Activated CD4-positive, alpha-beta T cell treated with anti-CD3 and anti-CD28 coated beads, Interleukin-2, amount 50 U/mL, for 1 hour (primary cell): ENCODE measurements at regions not wholly inside any gene's neighbourhood (a gene's known extent, or its start where the extent isn't known, plus 50 kb on each side); places are given as distances from the start of the nearest gene placed in this dataset.
"Not testable (repeated sequence)": the region's sequence is repeated elsewhere in the genome, so short reads cannot be mapped to it uniquely, and the experiment has no call there.

Experiments
- DNase-seq: peaks from one replicate; pipeline ENCODE4 v3.0.0-alpha.2; 2020

DNA sequence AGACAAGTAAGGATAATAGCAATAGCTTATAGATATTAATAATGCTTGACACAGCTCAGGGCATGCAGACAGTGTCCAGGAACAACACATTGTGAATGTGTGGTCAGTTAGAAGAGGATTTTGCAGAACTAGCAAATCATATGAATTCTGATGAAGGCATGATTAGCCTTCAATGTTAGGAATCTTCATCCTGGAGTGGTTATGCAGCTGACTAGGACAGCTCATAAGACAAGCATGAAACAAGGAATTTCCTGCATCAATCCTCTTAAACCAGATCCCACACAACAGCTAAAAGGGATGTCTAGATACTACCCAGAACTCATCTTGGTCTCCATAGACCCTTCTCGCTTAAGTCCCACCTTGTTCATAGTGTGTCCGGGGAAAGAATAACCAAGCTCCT, 499.0 kb upstream of the ATP11B start:
- DNase-seq = no peak

DNA sequence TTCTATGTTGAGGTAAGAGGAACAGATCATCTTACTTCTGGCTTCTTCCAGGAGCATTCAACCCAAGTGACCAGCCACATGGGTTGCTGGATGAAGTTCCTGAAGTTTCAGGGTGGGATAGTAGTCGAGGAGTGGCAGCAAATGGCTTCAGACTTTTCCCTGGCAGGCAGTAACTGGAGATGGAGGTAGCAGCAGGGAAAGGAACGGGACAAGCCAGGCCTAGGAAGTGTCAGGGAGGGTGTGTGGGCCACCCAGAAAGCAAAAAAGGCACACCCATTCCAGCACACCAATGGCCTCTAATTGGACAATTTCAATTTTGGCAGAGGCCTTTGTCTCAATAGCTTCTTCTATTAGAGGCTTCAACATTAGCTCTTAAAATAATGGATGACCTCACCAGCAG, 498.6 kb upstream of the ATP11B start:
- no peak for DNase-seq

DNA sequence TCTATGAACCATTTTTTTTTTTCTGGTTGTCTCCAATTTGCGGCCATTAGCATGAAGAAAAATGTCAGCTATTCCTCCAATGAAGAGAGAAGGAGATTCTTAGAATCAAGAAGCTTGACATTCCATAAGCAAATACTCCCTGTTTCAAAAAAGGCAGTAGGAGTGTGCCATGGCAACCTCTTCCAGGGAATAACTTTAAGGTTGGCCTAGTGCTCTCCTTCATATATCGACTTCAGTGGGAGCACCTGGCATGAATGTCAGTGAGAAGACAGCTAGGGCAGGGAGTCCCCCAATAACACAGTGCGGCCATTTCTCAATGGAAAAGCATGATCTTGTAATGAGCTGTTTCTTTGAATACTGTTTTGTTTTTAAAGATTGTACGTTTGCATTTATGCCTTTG, 493.0 kb upstream of the ATP11B start:
- DNase-seq = no peak

DNA sequence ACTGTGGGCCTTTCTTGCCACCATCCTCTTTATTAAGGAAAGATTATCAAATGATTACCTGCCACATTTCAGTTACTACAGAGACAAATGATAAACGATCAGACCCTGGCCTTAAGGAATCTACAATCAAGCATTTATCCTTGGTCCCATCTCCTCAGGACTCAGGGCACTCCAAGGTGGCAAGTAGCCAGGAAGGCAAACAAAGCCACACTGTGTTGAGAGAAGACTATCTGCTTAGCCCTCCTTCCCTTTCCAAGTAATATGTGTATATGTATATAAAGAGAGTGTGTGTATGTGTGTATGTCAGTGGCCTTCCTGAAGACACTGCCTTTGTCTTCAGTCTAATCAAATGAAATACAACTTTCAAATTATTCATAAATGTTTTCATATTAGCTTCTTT, 490.1 kb upstream of the ATP11B start:
- DNase-seq = no peak

DNA sequence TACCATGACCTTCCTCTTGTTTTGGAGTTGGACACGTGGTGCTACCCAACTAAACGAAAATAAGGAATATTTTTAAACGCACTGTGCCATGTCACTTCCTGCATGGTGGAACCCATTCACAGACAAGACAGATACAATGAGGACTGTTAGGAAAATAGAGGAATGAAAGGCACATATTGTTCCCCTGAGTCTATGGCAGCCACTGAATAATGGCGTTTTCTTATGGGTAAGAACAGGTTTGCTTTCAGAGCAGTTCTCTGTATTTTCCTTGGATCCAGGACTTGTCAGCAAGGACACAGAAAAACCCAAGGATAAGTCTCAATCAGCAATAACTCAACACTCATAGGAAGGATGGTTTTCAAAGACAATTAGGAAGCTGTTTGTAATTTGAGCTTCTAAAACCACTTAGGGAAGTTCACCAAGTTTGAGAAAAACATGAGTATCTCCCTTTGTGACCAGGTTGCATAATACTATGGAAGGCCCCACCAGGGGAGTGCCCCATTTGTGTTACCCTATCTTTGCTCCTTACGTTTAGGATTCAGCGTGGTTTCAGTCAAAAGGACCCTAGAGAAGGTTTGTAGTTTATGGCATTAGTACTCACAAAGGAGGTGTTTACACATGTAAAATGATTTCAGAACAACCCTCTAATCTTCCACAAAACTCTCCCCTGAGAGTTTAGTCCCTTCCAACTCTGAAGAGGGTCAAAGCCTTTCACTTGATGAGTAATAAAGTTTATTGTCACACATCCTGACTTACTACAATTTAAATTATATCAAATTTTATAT, 487.2 kb upstream of the ATP11B start:
- DNase-seq = no peak

DNA sequence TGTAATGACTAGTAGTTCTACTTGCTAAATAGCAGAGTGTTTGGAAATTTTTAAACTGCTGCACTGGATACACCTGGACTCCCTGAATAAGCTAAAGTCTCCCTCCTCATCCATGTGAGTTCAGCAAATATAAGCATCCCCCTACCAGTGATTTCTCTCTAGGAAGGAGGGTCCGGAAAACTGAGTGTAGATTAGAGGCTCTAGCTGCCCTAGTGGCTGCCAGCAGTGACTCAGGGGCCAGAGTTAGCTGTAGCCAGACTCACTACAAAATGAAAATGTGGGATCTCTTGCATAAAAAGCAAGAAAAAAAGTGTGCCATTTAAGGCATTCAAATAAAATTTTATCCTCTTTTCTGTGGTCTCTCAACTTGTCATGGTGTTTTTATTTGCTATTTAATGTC, 485.0 kb upstream of the ATP11B start:
- DNase-seq = no peak

DNA sequence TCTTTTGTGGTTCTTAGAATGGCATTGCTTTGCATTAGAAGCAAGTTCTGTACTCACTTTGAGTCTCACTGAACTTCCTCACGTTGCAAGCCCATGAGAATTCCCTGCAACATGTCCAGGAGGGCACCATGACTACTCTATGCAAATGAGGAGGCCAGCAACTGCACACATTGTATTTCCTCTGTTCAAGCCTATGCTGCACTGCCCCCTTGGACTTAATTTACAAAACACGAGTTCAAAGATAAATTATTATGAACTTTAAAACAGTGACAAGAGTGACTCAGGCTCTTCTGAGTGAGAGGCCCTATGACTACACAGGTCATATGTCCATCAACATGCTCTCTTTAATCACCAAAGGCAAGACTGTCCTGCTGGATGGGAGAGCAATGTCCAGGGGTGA, 484.2 kb upstream of the ATP11B start:
- no peak for DNase-seq

DNA sequence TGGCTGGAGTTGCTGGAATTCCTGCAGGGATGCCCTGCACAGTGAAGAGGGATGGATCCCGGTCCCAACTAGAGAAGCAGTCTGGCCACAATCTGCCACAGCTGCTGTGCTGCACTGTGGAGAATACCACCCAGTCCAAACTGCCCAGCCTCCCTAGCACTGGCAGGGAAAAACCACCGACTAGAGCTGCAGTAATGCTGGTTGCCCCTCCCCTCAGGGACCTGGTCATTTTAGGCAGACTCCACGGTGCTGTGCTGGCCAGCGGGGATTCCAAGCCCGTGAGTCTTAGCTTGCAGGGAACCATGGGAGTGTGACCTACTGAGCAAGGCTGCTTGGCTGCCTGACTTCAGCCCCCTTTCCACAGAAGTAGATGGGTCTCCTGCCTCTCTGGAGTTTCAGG, 478.0 kb upstream of the ATP11B start:
- no peak for DNase-seq

DNA sequence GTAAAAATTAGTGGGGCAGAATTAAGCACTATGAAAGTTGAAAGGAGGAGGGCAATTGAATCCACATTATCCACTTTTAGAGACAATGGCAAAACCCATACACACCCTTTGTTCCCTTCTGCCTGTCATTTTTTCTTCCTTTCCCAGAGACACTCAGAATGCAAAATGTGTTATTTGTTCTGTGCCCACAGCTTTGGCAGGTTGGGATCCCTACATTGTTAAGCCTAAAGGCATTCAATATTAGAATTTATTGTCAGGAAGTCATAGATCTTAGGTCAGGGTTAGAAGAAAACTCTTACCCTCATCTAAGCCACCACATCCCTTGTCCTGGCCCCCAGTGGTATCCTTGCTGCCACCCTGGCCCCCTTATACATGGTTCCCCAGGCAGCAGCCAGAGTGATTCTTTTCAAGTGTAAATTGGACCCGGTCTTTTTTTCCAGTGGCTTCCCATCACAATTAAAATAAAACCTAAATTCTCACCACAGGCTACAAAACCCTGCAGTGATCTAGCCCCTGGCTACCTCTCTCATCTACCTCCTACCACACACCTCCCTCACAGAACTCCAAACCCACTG, 470.1 kb upstream of the ATP11B start:
- no peak for DNase-seq

DNA sequence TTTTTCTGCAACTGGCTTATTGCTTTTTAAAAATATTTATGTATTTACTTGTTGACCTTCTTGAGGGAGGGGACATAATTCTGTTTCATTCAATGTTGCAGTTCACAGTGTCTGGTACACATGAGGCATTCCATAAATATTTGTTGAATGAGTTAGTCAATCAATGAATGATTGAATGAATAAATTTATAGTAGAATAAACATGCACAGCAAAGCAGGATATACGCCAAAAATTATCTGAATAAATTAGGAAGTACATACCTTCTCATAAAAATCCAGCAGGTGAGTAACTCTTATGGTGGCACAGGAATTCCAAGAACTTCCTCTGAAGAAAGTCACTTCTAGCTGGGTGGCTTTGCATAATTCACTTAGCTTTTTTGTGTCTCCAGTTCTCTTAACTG, 469.4 kb upstream of the ATP11B start:
- DNase-seq = no peak

DNA sequence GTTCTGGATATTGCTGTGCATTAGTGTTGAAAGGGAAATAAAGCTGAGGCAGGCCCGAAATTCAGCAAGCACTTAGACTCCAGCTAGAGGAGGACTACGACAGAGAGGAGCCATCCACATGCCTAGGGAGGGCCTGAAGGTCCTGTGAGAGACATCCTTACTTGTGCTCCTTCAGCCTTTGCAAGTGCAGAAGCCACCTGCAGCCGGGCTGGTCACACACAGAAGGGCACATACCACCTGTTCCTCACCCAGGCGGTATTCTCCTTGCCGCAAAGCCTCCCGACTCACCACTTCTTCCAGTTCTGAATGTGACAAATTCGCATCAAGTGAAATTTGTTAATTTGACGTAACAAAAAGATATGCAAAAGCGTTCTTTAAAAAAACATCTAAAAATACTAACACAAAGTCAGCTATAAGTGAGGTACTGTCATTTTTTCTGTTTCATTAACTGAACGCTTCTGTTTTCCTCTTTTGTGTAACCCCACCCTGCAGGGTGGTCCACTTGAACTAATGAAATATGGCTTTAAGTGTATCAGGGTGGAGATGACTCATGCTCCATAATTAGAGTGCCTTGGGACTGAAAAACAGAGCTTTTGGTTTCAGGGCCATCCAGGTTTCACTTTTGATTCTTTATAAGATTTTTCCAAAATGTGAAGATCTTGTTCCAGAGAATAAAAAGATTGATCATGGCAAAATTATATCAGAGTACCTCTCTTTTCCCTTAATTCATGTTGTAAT, 467.9 kb upstream of the ATP11B start:
- no peak for DNase-seq

DNA sequence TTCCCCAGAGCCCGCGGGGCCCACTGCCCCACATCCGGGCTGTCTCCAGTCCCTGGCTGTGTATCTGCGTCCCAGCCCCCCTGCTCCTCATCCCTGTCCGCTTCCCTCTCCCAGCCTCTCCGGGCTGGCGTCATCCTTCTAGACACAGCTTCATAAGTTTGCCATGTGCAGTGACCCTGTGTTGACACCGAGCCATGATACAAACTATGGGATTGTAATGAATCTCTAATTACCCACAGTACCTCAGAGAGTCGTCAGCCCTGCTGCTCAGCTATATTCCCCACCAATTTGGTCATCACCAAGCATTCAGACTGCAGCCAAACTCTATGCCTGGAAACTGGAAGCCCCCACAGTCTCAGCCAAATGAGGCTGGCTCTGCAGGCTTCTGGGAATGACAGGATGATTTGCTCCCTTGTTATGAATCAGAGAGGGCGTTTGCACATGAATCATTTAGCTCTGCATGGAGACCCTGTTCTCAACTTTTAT, 466.1 kb upstream of the ATP11B start:
- DNase-seq = no peak

DNA sequence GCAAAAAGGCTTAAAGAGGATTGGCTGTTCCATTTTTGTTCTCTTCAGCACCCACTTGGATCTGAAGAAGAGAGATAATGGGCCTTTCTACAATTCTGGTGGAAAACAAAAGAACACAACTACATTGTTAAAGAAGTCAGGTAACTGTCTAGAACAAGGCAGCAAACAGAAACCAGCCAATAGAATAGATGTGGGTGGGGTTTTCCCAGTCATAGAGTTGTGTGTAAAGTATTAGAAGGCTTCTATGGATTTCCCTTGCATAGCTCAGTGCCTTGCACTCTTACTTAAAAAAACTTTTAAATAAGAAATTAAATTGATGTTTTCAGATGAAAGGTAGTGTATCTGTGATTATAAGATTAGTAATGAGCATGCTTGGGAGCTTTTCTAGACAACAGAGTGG, 462.7 kb upstream of the ATP11B start:
- no peak for DNase-seq

DNA sequence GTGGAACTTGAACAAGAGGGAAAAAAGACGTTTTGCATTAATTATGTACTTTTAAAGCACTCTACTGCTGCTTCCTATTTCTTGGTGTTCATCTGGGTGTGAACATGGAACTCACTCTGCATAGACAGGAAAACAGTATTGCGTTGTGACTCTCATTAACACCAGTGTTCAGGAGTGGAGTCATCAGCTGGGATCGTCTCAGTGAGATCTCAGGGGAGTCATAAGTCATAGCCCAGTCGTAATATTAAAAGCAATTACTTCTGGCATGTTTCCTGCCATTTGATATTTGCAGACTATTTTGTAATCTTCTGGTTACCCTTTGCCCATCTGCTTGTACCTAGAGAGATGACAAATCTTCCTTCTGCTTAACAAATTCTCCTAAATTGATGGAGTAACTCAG, 462.0 kb upstream of the ATP11B start:
- DNase-seq = no peak

DNA sequence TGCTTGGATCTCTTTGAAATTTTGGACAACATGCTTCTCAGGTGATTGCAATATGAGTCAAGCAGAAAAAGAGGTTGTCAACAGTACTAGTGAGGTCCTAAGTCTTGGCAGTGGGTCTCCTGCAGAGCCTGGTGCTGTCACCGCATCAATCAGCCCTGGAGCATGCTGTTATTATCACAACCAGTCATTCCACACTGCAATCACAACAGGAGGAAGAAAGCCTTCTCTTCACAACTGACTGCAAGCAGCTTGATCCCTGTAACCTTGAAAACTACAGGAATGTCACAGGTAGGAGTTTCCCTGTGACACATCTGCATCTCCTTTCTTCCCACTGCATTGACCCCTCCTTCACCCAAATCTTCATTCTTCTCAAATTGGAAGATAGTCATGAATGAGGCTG, 451.1 kb upstream of the ATP11B start:
- no peak for DNase-seq

DNA sequence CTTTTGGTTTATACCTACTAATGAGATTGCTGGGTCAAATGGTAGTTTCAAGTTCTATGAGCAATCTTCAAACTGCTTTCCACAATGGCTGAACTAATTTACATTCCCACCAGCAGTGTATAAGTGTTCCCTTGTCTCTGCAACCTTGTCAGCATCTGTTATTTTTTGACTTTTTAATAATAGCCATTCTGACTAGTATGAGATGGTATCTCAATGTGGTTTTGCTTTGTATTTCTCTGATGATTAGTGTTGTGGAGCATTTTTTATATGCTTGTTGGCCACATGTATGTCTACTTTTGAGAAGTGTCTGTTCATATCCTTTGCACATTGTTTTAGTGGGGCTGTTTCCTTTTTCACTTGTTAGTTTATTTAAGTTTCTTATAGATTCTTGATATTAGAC, 449.3 kb upstream of the ATP11B start:
- not testable (repeated sequence) for DNase-seq

DNA sequence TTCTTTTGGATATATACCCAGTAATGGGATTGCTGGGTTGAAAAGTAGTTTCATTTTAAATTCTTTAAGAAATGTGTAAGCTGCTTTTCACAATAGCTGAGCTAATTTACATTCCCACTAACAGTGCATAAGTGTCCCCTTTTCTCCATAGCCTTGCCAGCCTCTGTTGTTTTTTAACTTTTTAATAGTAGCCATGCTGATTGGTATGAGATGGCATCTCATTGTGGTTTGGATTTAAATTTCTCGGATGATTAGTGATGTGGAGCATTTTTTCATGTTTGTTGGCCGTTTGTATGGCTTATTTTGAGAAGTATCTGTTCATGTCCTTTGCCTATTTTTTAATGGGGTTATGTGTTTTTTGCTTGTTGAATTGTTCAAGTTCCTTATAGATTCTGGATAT, 444.3 kb upstream of the ATP11B start:
- no peak for DNase-seq

DNA sequence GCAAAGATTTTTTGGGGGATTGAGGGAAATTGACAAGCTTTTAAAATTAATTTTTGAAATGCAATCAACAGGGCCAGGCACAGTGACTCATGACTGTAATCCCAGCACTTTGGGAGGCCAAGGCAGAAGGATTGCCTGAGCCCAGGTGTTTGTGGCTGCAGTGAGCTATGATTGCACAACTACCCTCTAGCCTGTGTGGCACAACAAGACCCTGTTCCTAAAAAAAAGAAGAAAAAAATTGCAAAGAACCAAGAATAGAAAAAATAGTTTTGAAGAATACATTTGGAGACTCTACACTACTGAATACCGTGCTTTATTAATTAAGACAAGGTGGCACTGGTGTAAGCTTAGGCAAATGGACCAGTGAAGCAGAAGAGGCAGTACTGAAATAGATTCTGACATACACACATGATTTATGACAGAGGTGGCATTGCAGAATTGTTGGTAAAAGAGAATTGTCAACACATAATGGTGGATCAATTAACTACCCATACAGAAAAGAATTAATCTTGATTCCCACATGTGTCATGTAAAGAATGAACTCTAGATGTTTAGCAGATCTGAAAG, 443.3 kb upstream of the ATP11B start:
- DNase-seq = no peak

DNA sequence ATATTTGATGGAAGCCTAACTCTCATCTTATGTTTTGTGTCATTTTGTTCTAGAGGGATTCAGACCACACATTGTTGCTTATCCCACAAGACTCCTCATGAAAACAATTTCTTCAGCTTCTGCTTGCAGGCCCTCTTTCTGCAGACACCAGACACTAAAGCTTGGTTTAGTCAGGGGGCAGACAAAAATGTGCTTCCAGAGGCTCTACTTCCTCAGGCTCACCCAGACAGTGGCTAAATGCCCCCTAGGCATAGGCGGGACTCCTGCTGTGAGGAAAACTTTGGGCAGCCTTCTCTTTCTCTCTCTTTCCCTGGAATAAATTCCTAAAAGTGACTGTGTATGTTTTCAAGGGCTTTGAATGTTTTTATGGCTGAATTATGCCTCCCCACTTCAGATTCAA, 435.4 kb upstream of the ATP11B start:
- DNase-seq = no peak

DNA sequence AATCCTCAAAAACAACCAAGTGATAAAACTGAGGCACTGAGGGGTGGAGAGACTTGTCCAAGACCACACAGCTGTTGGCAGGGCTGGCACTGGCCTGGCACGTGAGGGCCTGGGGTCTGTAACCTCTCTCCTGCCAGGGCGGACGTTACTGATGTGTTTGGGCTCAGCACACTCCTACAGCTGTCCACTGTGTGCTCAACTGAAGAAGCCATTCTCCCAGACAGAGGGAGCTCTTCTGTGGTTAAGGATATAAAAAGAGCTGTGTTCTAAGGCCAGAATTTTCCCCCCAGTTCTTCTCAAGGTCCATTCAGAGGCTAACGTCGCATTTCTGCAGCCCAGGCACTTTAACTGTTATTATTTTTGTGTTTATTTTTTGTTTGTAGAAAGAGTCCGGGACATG, 429.0 kb upstream of the ATP11B start:
- DNase-seq = no peak

DNA sequence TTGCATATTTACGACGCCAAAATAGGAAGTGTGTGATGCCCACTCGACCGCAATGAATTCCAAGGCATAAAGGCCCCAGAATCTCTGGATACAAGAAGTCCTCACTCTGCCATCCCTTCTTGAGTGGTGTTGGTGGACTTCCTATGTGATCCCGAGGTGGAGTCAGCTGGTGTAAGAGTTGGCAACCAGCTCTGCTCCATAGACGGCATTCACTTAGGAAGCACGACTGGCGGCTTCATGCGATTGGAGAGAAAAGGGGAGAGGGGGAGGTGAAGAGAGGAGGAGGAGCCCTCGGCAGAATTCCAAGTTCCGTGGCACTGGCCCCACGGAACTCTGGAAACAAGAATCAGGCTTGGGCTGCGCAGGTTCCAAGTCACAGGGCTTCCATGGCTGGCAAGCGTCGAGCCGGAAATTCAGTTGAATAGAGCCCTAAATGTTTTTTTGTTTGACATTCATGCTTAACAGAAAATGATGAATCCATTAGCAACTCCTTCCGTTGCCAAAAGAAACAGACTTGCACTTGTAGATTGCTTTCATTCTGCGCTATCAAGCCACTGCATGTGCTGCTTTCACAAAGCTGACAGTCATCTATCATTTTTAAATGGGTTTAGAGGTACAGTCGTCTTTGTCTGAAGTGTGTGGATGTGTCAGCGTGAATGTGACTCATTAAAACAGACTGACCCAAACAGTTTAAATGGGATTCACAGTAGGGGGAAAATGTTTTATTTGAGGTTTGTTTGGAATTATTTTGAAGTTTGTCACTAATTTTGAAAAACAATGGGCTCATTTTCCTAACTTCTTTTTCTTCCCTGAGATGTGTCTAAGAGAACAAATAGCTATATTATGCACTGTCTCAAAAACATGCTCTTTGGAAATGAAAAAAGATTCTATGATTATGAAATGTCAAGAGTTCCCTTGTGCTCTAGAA, 428.3 kb upstream of the ATP11B start:
- no peak for DNase-seq

DNA sequence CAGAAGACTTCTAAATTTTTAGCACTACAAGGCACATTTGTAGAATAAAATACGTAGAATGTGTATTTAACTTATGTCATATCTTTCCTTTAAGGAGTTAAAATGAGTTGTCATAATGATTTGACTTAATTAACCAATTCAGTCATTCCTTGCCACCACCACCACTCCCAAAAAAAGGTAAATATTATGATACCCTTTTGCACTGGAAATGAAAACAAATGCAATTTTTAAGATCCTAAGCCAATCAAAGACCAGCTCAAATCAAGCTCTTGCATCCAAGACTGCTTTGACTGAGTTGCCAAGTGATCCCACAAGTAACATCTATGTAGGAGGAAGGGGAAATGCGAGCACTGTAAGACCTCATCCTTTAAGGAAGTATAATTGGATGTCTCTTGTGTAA, 426.6 kb upstream of the ATP11B start:
- no peak for DNase-seq

DNA sequence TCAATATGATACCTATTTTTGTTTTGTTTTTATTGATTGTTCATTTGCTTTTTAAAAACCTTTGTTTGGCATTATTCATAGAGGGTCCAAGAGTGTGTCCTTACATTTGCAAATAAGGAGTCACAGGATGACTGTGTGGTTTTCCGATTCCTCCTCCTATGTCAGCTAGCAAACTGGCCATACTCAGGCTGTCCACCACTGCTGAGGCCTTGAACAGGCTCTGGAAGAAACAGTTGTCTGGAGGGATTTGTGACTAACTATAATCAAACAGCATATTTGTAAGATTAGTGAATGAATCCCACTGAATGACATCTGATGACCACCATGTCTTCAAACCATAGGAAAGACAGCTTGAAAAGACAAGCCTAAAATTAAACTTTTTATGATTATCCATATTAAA, 423.4 kb upstream of the ATP11B start:
- no peak for DNase-seq
